Neural progenitor cell (in vitro differentiated cells): ENCODE measurements at regions not wholly inside any gene's neighbourhood (a gene's known extent, or its start where the extent isn't known, plus 50 kb on each side); places are given as distances from the start of the nearest gene placed in this dataset.

ENCODE experiments used
- DNase-seq: peaks from one replicate; pipeline ENCODE4 v3.0.0-alpha.2; 2016; ENCODE audit warnings: low spot score
- H2AFZ ChIP-seq: fragments of 200-600 bp; sonication (generic); replicated peaks from 2 replicates; pipeline ENCODE4 v1.6.1; 2016; ENCODE audit warnings: antibody characterized with exemption
- H3F3A ChIP-seq: fragments of 200-600 bp; sonication (generic); 2 replicates; pipeline ENCODE4 v1.6.1; 2016; ENCODE audit warnings: antibody characterized with exemption, low read depth
- H3K27ac ChIP-seq: fragments of 200-600 bp; sonication (generic); 2 replicates; pipeline ENCODE4 v1.5.1; 2016; ENCODE audit warnings: mild to moderate bottlenecking
- H3K27me3 ChIP-seq: fragments of 200-600 bp; sonication (generic); 2 replicates; pipeline ENCODE4 v1.6.1; 2016; ENCODE audit warnings: mild to moderate bottlenecking, moderate library complexity
- H3K36me3 ChIP-seq: fragments of 200-600 bp; sonication (generic); 2 replicates; pipeline ENCODE4 v1.5.1; 2016
- H3K4me1 ChIP-seq: fragments of 200-600 bp; sonication (generic); 2 replicates; pipeline ENCODE4 v1.6.1; 2016; ENCODE audit warnings: mixed run types
- H3K4me2 ChIP-seq: fragments of 200-600 bp; sonication (generic); 2 replicates; pipeline ENCODE4 v1.6.1; 2016
- H3K4me3 ChIP-seq: fragments of 200-600 bp; sonication (generic); 2 replicates; pipeline ENCODE4 v1.5.1; 2016
- H3K79me2 ChIP-seq: fragments of 200-600 bp; sonication (generic); 2 replicates; pipeline ENCODE4 v1.6.1; 2016; ENCODE audit warnings: low read depth
- H3K9ac ChIP-seq: fragments of 200-600 bp; sonication (generic); 2 replicates; pipeline ENCODE4 v1.6.1; 2016
- H3K9me3 ChIP-seq: fragments of 200-600 bp; sonication (generic); 2 replicates; pipeline ENCODE4 v1.5.1; 2016; ENCODE audit warnings: low read depth
- H4K20me1 ChIP-seq: fragments of 200-600 bp; sonication (generic); 2 replicates; pipeline ENCODE4 v1.6.1; 2016; ENCODE audit warnings: low read depth
- H3K27ac Mint-ChIP-seq: 3 replicates; pipeline ENCODE4 v1.8.0; 2021; ENCODE audit warnings: mixed read lengths
- H3K27me3 Mint-ChIP-seq: 2 replicates; pipeline ENCODE4 v1.8.0; 2022; ENCODE audit warnings: low read depth, mild to moderate bottlenecking, inconsistent platforms, moderate library complexity, mixed read lengths; ENCODE audit not compliant: insufficient read depth
- H3K36me3 Mint-ChIP-seq: 3 replicates; pipeline ENCODE4 v1.8.0; 2021; ENCODE audit warnings: mixed read lengths
- H3K4me1 Mint-ChIP-seq: 3 replicates; pipeline ENCODE4 v1.8.0; 2021; ENCODE audit warnings: mixed read lengths
- H3K4me3 Mint-ChIP-seq: 3 replicates; pipeline ENCODE4 v1.8.0; 2021; ENCODE audit warnings: mild to moderate bottlenecking, moderate library complexity, mixed read lengths
- H3K9me3 Mint-ChIP-seq: 3 replicates; pipeline ENCODE4 v1.8.0; 2020; ENCODE audit warnings: mixed read lengths
- CTCF ChIP-seq: fragments of 200-600 bp; sonication (generic); IDR thresholded peaks from 2 replicates; pipeline ENCODE4 v1.5.1; 2017; ENCODE audit warnings: antibody characterized with exemption, mild to moderate bottlenecking
- EZH2 ChIP-seq: fragments of 200-600 bp; sonication (generic); IDR thresholded peaks from 2 replicates; pipeline ENCODE4 v1.6.1; 2017; ENCODE audit warnings: antibody characterized with exemption, mild to moderate bottlenecking, moderate library complexity
- EZH2phosphoT487 ChIP-seq: fragments of 200-600 bp; sonication (generic); IDR thresholded peaks from 2 replicates; pipeline ENCODE4 v1.6.1; 2017; ENCODE audit warnings: antibody characterized with exemption

GRCh38 chr9:68654075-68654474, 51.0 kb upstream of the PIP5K1B start:
- TF ChIP-seq CTCF (no peak), EZH2phosphoT487 (no peak), EZH2 (no peak)
- peaks cover 4% of the 10 kb centered on the region for H3K27me3 Mint-ChIP-seq

More at GRCh38 chr9:68654075-68654474, 51.0 kb upstream of the PIP5K1B start:
- Histone ChIP-seq H3K4me3 (no peak overlapping the region), H3K79me2 (no peaks in the 10 kb centered on the region), H3K36me3 (no peaks in the 10 kb centered on the region), H2AFZ (no peak overlapping the region), H3K27me3 (no peaks in the 10 kb centered on the region), H3F3A (no peaks in the 10 kb centered on the region), H3K9ac (no peak overlapping the region), H3K9me3 (no peaks in the 10 kb centered on the region), H4K20me1 (no peaks in the 10 kb centered on the region), H3K4me2 (no peak overlapping the region), H3K27ac (no peak overlapping the region), H3K4me1 (no peaks in the 10 kb centered on the region)
- Mint-ChIP-seq H3K4me3 (no peak overlapping the region), H3K27ac (no peak overlapping the region), H3K36me3 (no peaks in the 10 kb centered on the region), H3K4me1 (peaks cover 6% of the 10 kb centered on the region), H3K9me3 (peaks cover 12% of the 10 kb centered on the region)
- no peak for DNase-seq
